DMS79 treated with DMSO at 0.1 percent for 48 hours (cell line): ENCODE measurements at regions not wholly inside any gene's neighbourhood (a gene's known extent, or its start where the extent isn't known, plus 50 kb on each side); places are given as distances from the start of the nearest gene placed in this dataset.
"Not testable (repeated sequence)": the region's sequence is repeated elsewhere in the genome, so short reads cannot be mapped to it uniquely, and the experiment has no call there.

Experiments
- DNase-seq: peaks from one replicate; lab custom pipeline; 2025; lab: John Stamatoyannopoulos, UW

GRCh38 chr2:189309331-189309730, 129.8 kb upstream of the COL5A2 start:
- peak; percentile 3 for DNase-seq

GRCh38 chr2:189312211-189312610, 129.1 kb upstream of the WDR75 start:
- no peak for DNase-seq

GRCh38 chr2:189312643-189313042, 128.6 kb upstream of the WDR75 start:
- no peak for DNase-seq

DNA sequence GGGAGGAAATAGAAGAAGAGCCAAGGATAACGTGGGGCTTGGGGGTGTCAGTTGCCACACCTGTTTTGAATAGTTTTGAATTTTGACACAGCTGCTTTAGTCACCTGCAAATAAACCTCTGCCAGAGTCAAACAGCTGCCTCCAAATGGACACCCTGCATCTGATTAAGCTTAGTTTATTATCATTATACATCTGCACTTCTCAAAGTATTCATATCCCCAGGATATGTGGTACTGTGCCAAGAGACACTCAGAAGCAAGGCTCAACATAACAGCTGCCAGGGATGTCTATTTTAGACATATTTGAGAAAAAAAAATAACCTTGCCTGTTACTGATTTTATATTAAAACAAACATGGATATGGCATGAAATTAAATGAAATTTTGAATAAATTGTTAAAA, 122.5 kb upstream of the WDR75 start:
- no peak for DNase-seq

GRCh38 chr2:189319424-189319823, 121.8 kb upstream of the WDR75 start:
- not testable (repeated sequence) for DNase-seq

DNA sequence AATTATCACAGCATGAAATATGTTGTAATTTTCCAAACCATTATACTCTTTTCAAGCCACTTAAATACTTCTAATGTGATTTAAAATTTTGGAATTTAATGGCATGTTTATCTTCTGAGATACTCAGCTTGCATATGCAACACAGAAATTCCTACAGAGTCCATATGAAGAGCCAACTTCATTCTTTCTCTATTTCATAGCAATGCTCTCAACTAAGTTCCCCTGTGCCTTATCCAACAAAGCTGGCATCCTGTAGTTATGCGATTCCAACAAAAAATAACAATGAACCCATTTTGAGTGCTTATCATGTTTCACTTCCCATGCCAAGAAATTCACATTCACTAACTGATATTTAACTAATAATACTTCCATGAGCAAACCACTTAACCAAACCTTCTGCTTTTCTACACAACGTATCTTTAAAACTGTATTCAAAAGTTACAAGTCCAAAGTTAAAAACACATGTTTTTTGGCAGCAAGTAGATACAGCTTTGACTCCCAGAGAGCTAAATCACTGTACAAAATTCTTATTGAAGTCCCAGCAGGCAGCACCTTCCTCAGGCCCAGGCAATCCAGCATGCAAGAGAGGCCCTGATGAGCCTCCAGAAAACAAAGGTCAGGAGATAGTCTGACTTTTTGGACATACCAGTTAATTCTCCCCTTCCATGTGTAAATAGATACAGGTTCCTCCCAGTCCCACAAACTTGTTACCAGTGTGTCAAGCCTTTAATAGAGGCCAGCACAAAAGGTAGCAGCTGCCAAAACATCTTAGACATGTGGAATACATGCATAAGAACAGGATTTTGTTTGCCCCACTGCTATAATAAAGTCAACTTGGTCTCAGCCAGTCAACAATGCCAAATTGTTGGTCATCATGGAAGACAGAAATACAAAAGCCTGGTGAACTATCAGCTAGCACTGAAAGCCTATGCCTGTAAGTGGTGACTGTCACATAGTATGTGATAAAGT, 113.1 kb upstream of the WDR75 start:
- DNase-seq, result no peak

DNA sequence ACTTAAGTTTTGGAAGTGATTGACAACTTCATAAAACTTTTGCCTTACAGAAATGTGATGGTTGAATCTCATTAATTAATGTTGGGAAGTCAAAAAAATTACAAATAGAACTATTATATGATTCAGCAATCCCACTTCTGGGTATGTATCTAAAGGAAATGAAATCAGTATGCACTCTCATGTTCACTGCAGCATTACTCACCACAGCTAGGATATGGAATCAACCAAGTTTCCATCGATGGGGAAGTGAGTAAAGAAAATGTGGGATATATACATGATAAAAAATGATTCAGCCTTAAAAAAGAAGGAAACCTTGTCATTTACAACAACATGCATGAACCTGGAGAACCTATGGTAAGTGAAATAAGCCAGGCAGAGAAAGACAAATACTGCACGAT, 112.4 kb upstream of the WDR75 start:
- DNase-seq, result no peak

DNA sequence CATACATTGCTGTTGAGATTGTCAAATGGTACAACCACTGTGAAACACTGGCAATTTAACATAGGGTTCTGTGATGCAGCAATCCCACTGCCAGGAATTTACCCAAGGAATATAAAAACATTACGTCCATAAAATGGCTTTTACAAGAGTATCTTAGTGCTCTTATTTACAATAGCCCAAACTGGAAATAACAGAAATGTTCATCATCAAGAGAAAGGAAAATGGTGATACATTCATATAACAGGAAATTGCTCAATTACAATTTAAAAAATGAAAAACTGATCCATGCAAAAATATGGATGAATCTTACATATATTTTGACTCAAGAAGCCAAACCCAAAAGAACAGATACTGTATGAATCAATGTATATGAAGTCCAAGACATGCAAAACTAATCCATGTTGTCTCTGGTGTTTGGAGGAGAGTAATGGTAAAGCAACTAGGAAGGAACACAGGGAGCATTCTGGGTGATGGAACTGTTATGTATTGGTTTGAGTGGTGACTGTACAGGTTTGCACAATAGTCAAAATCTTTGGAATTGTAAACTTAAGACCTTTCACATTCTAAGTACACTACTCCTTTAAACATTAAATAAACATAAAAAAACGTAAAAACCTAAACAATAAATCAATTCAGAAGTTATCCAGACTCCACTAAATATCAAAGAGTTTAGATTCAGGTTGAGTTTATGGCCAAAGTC, 104.8 kb upstream of the WDR75 start:
- no peak for DNase-seq

DNA sequence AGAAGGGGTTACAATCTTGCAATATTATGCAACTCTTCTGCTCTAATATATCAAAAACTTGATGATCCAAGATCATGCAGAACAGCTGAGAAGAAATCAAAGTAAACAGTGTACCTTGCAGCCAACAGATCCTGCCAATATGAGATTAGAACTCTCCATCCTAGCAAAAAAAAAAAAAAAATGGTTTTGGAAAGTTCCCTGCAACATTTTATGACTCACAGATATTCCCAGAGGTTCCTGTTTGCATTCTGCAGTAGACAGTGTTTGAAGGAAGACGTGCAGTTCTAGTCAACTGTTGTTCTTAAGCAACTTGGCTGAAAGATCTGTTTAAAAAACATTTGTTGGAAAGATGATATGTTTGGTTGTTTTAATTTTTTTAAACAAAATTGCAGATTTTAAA, 103.6 kb upstream of the WDR75 start:
- no peak for DNase-seq

DNA sequence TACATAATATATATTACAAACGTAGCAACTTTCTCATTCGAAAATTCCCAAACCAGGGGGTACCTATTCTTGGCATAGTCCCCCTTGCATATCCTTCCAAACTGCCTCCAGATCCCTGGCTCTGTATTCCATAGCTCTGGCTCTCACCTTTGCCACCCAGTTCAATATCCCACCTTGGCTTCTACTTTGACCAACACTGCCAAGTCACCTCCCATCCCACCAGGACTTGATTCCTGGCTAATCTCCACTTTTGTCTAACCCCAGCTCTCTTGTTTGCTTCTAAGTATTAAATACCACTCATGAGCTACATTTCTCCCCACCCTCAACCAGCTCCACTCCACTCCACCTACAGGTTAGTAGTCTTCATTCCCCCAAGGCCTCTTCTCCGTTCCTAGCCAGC, 103.2 kb upstream of the WDR75 start:
- no peak for DNase-seq

DNA sequence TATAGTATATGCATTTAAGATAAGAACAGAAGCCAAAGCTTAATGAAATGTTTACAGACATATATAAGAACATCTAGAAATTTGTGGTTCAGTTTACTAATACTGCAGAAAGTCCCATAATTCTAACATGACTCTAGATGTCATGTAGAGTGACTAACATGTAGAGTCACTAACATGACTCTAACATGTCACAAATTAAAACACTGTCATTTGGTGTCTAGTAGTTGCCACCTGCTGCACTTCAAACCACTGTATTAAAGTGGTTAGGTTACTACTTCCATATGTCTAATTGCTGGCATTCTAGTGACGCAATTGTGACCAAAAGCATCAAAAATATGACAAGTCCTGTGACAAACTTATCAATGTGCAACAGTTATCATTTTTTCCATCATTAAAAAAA, 100.2 kb upstream of the WDR75 start:
- no peak for DNase-seq

GRCh38 chr2:189344043-189344442, 97.2 kb upstream of the WDR75 start:
- DNase-seq, result no peak

DNA sequence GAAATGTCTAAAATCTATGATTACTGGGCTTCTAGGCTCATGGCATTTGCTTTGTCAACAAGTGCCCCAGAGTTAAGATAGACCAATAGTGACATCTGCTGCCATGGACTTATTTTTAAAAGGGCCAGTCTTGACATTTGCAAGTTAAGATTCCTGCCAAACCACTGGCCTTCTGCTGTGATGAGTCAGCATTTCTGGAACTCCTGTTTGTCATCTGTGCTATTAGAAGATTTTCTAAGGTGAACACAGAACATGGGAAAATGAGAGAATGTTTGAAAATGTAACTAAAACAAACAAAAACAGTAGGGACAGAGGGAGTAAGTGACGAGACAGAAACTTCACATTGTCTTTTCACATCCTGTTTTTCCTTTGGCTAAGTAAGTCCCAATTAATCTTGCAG, 93.7 kb upstream of the WDR75 start:
- DNase-seq, result no peak

- no peak for DNase-seq
These were observed 92.9 kb upstream of the WDR75 start for GRCh38 chr2:189348369-189348768.

DNA sequence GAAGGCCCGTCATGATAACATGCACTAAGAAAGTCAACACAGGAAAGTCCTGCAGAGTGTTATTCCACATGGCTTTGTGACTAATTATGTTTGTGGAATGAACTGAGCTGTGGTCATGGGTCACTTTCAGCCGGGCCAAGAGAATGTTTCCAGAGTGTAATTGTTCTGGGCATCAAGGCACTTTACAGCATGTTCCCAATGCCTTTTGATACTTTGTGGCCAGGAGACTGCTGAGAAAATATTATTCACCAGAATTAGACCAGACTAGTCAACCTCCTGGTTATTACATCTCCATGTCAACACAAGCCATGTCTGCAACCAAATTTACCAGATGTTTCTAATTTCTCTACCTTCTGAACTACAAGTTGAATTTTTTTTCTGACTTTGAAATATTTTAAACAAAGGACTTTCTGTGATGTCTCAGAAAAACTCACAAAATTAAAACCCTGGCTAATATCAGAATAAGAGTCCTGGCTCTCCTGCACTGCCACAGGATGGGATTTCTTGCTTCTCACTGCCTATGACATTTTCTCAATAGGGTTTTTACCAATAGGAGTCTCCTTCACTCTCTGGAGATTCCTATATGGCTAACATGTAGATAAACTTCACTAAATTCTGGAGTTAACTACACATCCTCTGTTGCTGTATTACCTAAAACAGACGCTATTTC, 90.6 kb upstream of the WDR75 start:
- DNase-seq, result no peak

GRCh38 chr2:189351933-189352332, 89.3 kb upstream of the WDR75 start:
- DNase-seq, result not testable (repeated sequence)

GRCh38 chr2:189357375-189357774, 83.9 kb upstream of the WDR75 start:
- not testable (repeated sequence) for DNase-seq

- no peak for DNase-seq
These were observed 80.4 kb upstream of the WDR75 start for GRCh38 chr2:189360861-189361260.

- DNase-seq, result no peak
These were observed 79.0 kb upstream of the WDR75 start for GRCh38 chr2:189362283-189362682.

- DNase-seq, result no peak
These were observed 77.7 kb upstream of the WDR75 start for GRCh38 chr2:189363559-189363958.

GRCh38 chr2:189364607-189365006, 76.7 kb upstream of the WDR75 start:
- DNase-seq, result no peak

GRCh38 chr2:189366349-189366748, 74.9 kb upstream of the WDR75 start:
- DNase-seq, result no peak

GRCh38 chr2:189367343-189367742, 73.9 kb upstream of the WDR75 start:
- no peak for DNase-seq
